GM19452 (cell line): ENCODE measurements at regions not wholly inside any gene's neighbourhood (a gene's known extent, or its start where the extent isn't known, plus 50 kb on each side); places are given as distances from the start of the nearest gene placed in this dataset.
"Not testable (repeated sequence)": the region's sequence is repeated elsewhere in the genome, so short reads cannot be mapped to it uniquely, and the experiment has no call there.

Source experiments
- ATAC-seq: cut with Tn5 transposase; IDR thresholded peaks from one replicate; pipeline ENCODE4 v1.9.1; 2021; ENCODE audit not compliant: unreplicated experiment

- ATAC-seq: no peak
These were observed 201.1 kb downstream of the SPP2 start for GRCh38 chr2:234251326-234252271.

GRCh38 chr2:234250926-234251325 lies 200.4 kb downstream of the SPP2 start:
- no peak for ATAC-seq

GRCh38 chr2:234249873-234250272 lies 199.4 kb downstream of the SPP2 start:
- ATAC-seq: no peak

- ATAC-seq: no peak
These were observed 198.7 kb downstream of the SPP2 start for GRCh38 chr2:234249034-234249735.

- not testable (repeated sequence) for ATAC-seq
These were observed 197.8 kb downstream of the SPP2 start for GRCh38 chr2:234248213-234248710.

- ATAC-seq: no peak
These were observed 197.1 kb downstream of the SPP2 start for GRCh38 chr2:234247453-234248180.

- ATAC-seq: no peak
These were observed 195.4 kb downstream of the SPP2 start for GRCh38 chr2:234245945-234246344.

- ATAC-seq: no peak
These were observed 193.5 kb downstream of the SPP2 start for GRCh38 chr2:234243871-234244565.

GRCh38 chr2:234242459-234242836 lies 191.9 kb downstream of the SPP2 start:
- ATAC-seq: no peak

GRCh38 chr2:234241656-234242458 lies 191.4 kb downstream of the SPP2 start:
- ATAC-seq: no peak

GRCh38 chr2:234240917-234241316 lies 190.4 kb downstream of the SPP2 start:
- no peak for ATAC-seq

- no peak for ATAC-seq
These were observed 184.7 kb downstream of the SPP2 start for GRCh38 chr2:234235191-234235590.

- no peak for ATAC-seq
These were observed 181.0 kb downstream of the SPP2 start for GRCh38 chr2:234231460-234231859.

- ATAC-seq: no peak
These were observed 168.5 kb downstream of the SPP2 start for GRCh38 chr2:234219046-234219310.

- no peak for ATAC-seq
These were observed 168.0 kb downstream of the SPP2 start for GRCh38 chr2:234218266-234219045.

- ATAC-seq: no peak
These were observed 162.0 kb downstream of the SPP2 start for GRCh38 chr2:234212534-234212933.

- ATAC-seq: no peak
These were observed 161.3 kb downstream of the SPP2 start for GRCh38 chr2:234211797-234212196.

GRCh38 chr2:234206738-234207137 lies 156.2 kb downstream of the SPP2 start:
- ATAC-seq: no peak

GRCh38 chr2:234204480-234204879 lies 154.0 kb downstream of the SPP2 start:
- ATAC-seq: no peak
